IMR-90 (cell line): ENCODE measurements at regions not wholly inside any gene's neighbourhood (a gene's known extent, or its start where the extent isn't known, plus 50 kb on each side); places are given as distances from the start of the nearest gene placed in this dataset.

Source experiments
- ATAC-seq: fragments of 200-7000 bp; cut with Tn5 transposase; 2 replicates; pipeline ENCODE4 v1.9.1; 2020; ENCODE audit warnings: low read depth, mild to moderate bottlenecking, moderate library complexity
- BruUV-seq: library from RNA; stranded (reverse); fragments of 400-500 nt; replicated peaks from 2 replicates; lab custom pipeline; 2021; lab: Mats Ljungman, UMichigan
- CTCF ChIA-PET: fragments of 300-600 bp; formaldehyde crosslinking; extraction: SDS; loops from one replicate; lab custom pipeline; 2021; ENCODE audit warnings: antibody characterized with exemption; lab: Yijun Ruan, JAX
- POLR2A ChIA-PET: fragments of 300-600 bp; sonication (Branson Sonifier 250); formaldehyde crosslinking; loops from one replicate; lab custom pipeline; 2022; ENCODE audit warnings: antibody characterized with exemption; ENCODE audit not compliant: unreplicated experiment; lab: Charles Lee
- DNase-seq: peaks from one replicate; pipeline ENCODE4 v3.0.0; 2013
- H2AFZ ChIP-seq: replicated peaks from 2 replicates; pipeline ENCODE3; 2013; ENCODE audit warnings: low read length, mild to moderate bottlenecking; ENCODE audit not compliant: poor library complexity
- H2AK5ac ChIP-seq: 2 replicates; pipeline ENCODE4 v1.6.1; 2013; ENCODE audit warnings: low read depth, low read length, inconsistent platforms
- H2AK9ac ChIP-seq: replicated peaks from 2 replicates; pipeline ENCODE3; 2013; ENCODE audit warnings: mild to moderate bottlenecking, low read depth, low read length, moderate library complexity; ENCODE audit not compliant: poor library complexity
- H2BK120ac ChIP-seq: 2 replicates; pipeline ENCODE4 v1.6.1; 2013; ENCODE audit warnings: low read depth, low read length, inconsistent platforms
- H2BK15ac ChIP-seq: 3 replicates; pipeline ENCODE4 v1.6.1; 2013; ENCODE audit warnings: low read depth, low read length, inconsistent platforms
- H2BK20ac ChIP-seq: 2 replicates; pipeline ENCODE4 v1.6.1; 2013; ENCODE audit warnings: low read depth, mild to moderate bottlenecking, inconsistent platforms, low read length, moderate library complexity
- H2BK5ac ChIP-seq: 2 replicates; pipeline ENCODE4 v1.6.1; 2013; ENCODE audit warnings: mild to moderate bottlenecking, low read depth, low read length, inconsistent platforms; ENCODE audit not compliant: poor library complexity, severe bottlenecking
- H3K14ac ChIP-seq: replicated peaks from 2 replicates; pipeline ENCODE4 v1.6.1; 2013; ENCODE audit warnings: low read depth, low read length, inconsistent platforms
- H3K18ac ChIP-seq: 2 replicates; pipeline ENCODE4 v1.6.1; 2013; ENCODE audit warnings: low read depth, low read length, control low read depth
- H3K23ac ChIP-seq: 2 replicates; pipeline ENCODE4 v1.6.1; 2013; ENCODE audit warnings: low read depth, low read length, inconsistent platforms
- H3K27ac ChIP-seq: 2 replicates; pipeline ENCODE4 v1.5.1; 2013; ENCODE audit warnings: mild to moderate bottlenecking, control low read depth, low read length; ENCODE audit not compliant: insufficient read depth
- H3K27me3 ChIP-seq: 2 replicates; pipeline ENCODE4 v1.6.1; 2013; ENCODE audit warnings: low read length; ENCODE audit not compliant: control insufficient read depth, insufficient read depth
- H3K36me3 ChIP-seq: 2 replicates; pipeline ENCODE4 v1.6.1; 2013; ENCODE audit warnings: low read length, mixed read lengths; ENCODE audit not compliant: control insufficient read depth, insufficient read depth
- H3K4ac ChIP-seq: 2 replicates; pipeline ENCODE4 v1.6.1; 2013; ENCODE audit warnings: low read depth, low read length, inconsistent platforms
- H3K4me1 ChIP-seq: 2 replicates; pipeline ENCODE4 v1.6.1; 2013; ENCODE audit warnings: low read length, mixed read lengths; ENCODE audit not compliant: control insufficient read depth, insufficient read depth
- H3K4me2 ChIP-seq: 2 replicates; pipeline ENCODE4 v1.6.1; 2013; ENCODE audit warnings: low read depth, mild to moderate bottlenecking, control low read depth, low read length, moderate library complexity
- H3K4me3 ChIP-seq: 2 replicates; pipeline ENCODE4 v1.5.1; 2013; ENCODE audit warnings: low read depth, mild to moderate bottlenecking, control low read depth, low read length, moderate library complexity; ENCODE audit not compliant: insufficient read depth
- H3K56ac ChIP-seq: 2 replicates; pipeline ENCODE4 v1.6.1; 2013; ENCODE audit warnings: low read length, inconsistent platforms; ENCODE audit not compliant: insufficient read depth; ENCODE audit errors: extremely low read depth
- H3K79me1 ChIP-seq, 2 experiments: 2 replicates each; pipeline ENCODE4 v1.6.1; 2013; ENCODE audit warnings: low read length in 2 of 2, inconsistent platforms in 1 of 2, low read depth in 1 of 2
- H3K9ac ChIP-seq: 2 replicates; pipeline ENCODE4 v1.6.1; 2013; ENCODE audit warnings: low read depth, low read length, control low read depth
- H3K9me1 ChIP-seq: 2 replicates; pipeline ENCODE4 v1.6.1; 2013; ENCODE audit warnings: low read length, inconsistent platforms; ENCODE audit not compliant: insufficient read depth
- H3K9me3 ChIP-seq: 2 replicates; pipeline ENCODE4 v1.6.1; 2013; ENCODE audit warnings: low read length; ENCODE audit not compliant: control insufficient read depth, insufficient read depth
- H4K20me1 ChIP-seq: 2 replicates; pipeline ENCODE4 v1.6.1; 2013; ENCODE audit warnings: low read length, inconsistent platforms; ENCODE audit not compliant: insufficient read depth
- H4K5ac ChIP-seq: 2 replicates; pipeline ENCODE4 v1.6.1; 2013; ENCODE audit warnings: mild to moderate bottlenecking, low read depth, low read length, control low read depth
- H4K8ac ChIP-seq, 2 experiments: 2 replicates each; pipeline ENCODE4 v1.6.1; 2013; ENCODE audit warnings: low read depth in 2 of 2, low read length in 2 of 2, control low read depth in 1 of 2, inconsistent platforms in 1 of 2
- H4K91ac ChIP-seq: 2 replicates; pipeline ENCODE4 v1.6.1; 2013; ENCODE audit warnings: low read depth, low read length, inconsistent platforms; ENCODE audit not compliant: insufficient read depth
- CEBPB ChIP-seq: IDR thresholded peaks from 2 replicates; pipeline ENCODE4 v1.6.1; 2012; ENCODE audit warnings: low read depth, low read length, improper control_type of control experiment
- CHD1 ChIP-seq: IDR thresholded peaks from 2 replicates; pipeline ENCODE4 v1.6.1; 2012; ENCODE audit warnings: low read depth, low read length, improper control_type of control experiment
- FOS ChIP-seq: fragments of 150-350 bp; IDR thresholded peaks from 2 replicates; pipeline ENCODE4 v1.6.1; 2016; ENCODE audit warnings: low read depth, low read length
- MAFK ChIP-seq: IDR thresholded peaks from 2 replicates; pipeline ENCODE4 v1.6.1; 2012; ENCODE audit warnings: low read depth, low read length, improper control_type of control experiment
- MAZ ChIP-seq: IDR thresholded peaks from 2 replicates; pipeline ENCODE4 v1.6.1; 2012; ENCODE audit warnings: low read depth, mild to moderate bottlenecking, low read length, improper control_type of control experiment, moderate library complexity, borderline replicate concordance
- MXI1 ChIP-seq: IDR thresholded peaks from 2 replicates; pipeline ENCODE4 v1.6.1; 2012; ENCODE audit warnings: low read depth, mild to moderate bottlenecking, low read length, moderate library complexity, borderline replicate concordance
- NFE2L2 ChIP-seq: fragments of 150-350 bp; IDR thresholded peaks from 2 replicates; pipeline ENCODE4 v1.6.1; 2016; ENCODE audit warnings: low read depth, mild to moderate bottlenecking, low read length
- POLR2A ChIP-seq: IDR thresholded peaks from 2 replicates; pipeline ENCODE4 v1.6.1; 2012; ENCODE audit warnings: mild to moderate bottlenecking, low read depth, low read length
- RCOR1 ChIP-seq: IDR thresholded peaks from 2 replicates; pipeline ENCODE4 v1.6.1; 2012; ENCODE audit warnings: mild to moderate bottlenecking, low read length, improper control_type of control experiment; ENCODE audit not compliant: insufficient replicate concordance
- RFX5 ChIP-seq: IDR thresholded peaks from 2 replicates; pipeline ENCODE4 v1.8.0; 2012; ENCODE audit warnings: low read depth, mild to moderate bottlenecking, low read length, moderate library complexity
- WGBS, 2 experiments: methylation state at CpG; one replicate each; pipeline versions ENCODE4 v1.1.5 to v1.1.7; 2013; ENCODE audit warnings: missing lambda C conversion rate in 2 of 2; ENCODE audit not compliant: insufficient read length in 1 of 2; ENCODE audit errors: extremely low coverage in 2 of 2; 5-methylcytosine and 5-hydroxymethylcytosine counted together
- dilution Hi-C: fragments of 300-500 bp; cut with HindIII; formaldehyde crosslinking; loops from one replicate; pipeline ENCODE4 v1.14.3; 2018; ENCODE audit warnings: low sequenced_read_pairs; ENCODE audit not compliant: unreplicated experiment
- in situ Hi-C: fragments of 300-500 bp; cut with MboI; formaldehyde crosslinking; loops from 3 replicates; pipeline ENCODE4 v1.14.3; 2019; ENCODE audit warnings: low sequenced_read_pairs, inconsistent platforms, mixed read lengths
- intact Hi-C: fragments of 100-400 bp; cut with micrococcal nuclease; formaldehyde crosslinking; loops from 2 replicates; pipeline ENCODE4 v1.10.0; 2022
- TF ChIP-seq, protein P1 (sequence below): fragments of 150-350 bp; IDR thresholded peaks from 2 replicates; pipeline ENCODE4 v1.6.1; 2017; ENCODE audit warnings: mild to moderate bottlenecking, antibody characterized with exemption, low read length, low read depth
- TF ChIP-seq, protein P2 (sequence below): conservative IDR thresholded peaks from 2 replicates; pipeline ENCODE4 v1.5.1; 2012; ENCODE audit warnings: mild to moderate bottlenecking, low read depth, low read length, improper control_type of control experiment

DNA sequence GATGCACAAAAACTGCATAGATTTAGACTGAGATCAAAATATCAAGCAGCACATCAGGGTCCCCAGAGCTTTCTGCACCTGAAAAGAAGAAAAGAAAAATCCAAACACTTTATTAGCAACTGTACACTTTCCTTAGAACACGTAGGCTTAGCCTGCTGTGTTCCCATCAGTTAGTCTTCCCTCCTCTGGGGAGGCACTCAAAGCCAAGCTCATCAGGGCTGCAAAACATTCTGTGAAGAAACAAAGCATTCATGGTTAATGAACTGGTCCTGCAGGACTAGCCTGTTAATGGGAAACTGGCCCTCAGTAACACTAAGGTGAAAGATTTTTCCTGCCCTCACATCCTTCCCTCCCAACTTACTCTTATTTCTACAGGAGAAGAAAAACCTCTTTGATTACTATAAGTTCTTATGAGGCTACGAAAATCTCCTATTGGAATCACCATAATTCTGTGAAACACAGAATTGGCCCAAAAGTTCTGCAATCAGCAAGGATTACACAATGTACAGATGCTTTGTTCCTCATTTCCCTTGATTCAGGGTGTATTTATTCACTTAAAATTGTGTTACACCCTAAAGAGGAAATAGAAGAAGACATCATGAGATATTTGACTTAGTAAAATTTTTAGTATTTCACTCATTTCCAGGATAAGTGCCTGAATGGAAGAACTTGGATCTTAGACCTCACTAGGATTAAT, 901.0 kb upstream of the MAP3K7 start:
- CTCF ChIA-PET: no interaction called here
- H3K4me3 ChIP-seq: no peak overlapping the region
- H3K4me2 ChIP-seq: no peak overlapping the region
- no peak overlapping the region for H2BK20ac ChIP-seq
- no peaks in the 10 kb centered on the region for H4K20me1 ChIP-seq
- TF ChIP-seq MAFK (no peak), RFX5 (no peak), POLR2A (no peak), CEBPB (no peak), MAZ (no peak), NFE2L2 (no peak), RCOR1 (no peak), FOS (no peak), CHD1 (no peak), MXI1 (no peak)
- TF ChIP-seq, protein P1, sequence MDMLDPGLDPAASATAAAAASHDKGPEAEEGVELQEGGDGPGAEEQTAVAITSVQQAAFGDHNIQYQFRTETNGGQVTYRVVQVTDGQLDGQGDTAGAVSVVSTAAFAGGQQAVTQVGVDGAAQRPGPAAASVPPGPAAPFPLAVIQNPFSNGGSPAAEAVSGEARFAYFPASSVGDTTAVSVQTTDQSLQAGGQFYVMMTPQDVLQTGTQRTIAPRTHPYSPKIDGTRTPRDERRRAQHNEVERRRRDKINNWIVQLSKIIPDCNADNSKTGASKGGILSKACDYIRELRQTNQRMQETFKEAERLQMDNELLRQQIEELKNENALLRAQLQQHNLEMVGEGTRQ: no peak
- TF ChIP-seq, protein P2, sequence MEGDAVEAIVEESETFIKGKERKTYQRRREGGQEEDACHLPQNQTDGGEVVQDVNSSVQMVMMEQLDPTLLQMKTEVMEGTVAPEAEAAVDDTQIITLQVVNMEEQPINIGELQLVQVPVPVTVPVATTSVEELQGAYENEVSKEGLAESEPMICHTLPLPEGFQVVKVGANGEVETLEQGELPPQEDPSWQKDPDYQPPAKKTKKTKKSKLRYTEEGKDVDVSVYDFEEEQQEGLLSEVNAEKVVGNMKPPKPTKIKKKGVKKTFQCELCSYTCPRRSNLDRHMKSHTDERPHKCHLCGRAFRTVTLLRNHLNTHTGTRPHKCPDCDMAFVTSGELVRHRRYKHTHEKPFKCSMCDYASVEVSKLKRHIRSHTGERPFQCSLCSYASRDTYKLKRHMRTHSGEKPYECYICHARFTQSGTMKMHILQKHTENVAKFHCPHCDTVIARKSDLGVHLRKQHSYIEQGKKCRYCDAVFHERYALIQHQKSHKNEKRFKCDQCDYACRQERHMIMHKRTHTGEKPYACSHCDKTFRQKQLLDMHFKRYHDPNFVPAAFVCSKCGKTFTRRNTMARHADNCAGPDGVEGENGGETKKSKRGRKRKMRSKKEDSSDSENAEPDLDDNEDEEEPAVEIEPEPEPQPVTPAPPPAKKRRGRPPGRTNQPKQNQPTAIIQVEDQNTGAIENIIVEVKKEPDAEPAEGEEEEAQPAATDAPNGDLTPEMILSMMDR: no peak
- POLR2A ChIA-PET: no interaction called here
- H3K23ac ChIP-seq: no peak overlapping the region
- H3K14ac ChIP-seq: no peak overlapping the region
- no peak overlapping the region for H3K27ac ChIP-seq
- no peak overlapping the region for H2BK15ac ChIP-seq
- intact Hi-C loops: no loop called here
- H3K9me3 ChIP-seq: no peaks in the 10 kb centered on the region
- dilution Hi-C loops: no loop called here
- H3K56ac ChIP-seq: no peak overlapping the region
- no peak overlapping the region for H2AK9ac ChIP-seq
- no peak overlapping the region for H3K9ac ChIP-seq
- H3K36me3 ChIP-seq: no peaks in the 10 kb centered on the region
- H2BK120ac ChIP-seq: no peak overlapping the region
- no peak overlapping the region for H3K4ac ChIP-seq
- no peaks in the 10 kb centered on the region for H3K9me1 ChIP-seq
- no peak overlapping the region for H4K8ac ChIP-seq
- H2AK5ac ChIP-seq: no peak overlapping the region
- WGBS, 2 experiments: no CpG with 5 or more reads among the region's 2 CpGs
- H4K5ac ChIP-seq: no peak overlapping the region
- in situ Hi-C loops: no loop called here
- DNase-seq (no peak), ATAC-seq (no peak)
- no peak overlapping the region for H3K18ac ChIP-seq
- no peak overlapping the region for H4K91ac ChIP-seq
- H3K4me1 ChIP-seq: no peaks in the 10 kb centered on the region
- no peak overlapping the region for H2BK5ac ChIP-seq
- H3K79me1 ChIP-seq: no peaks in the 10 kb centered on the region
- no peaks in the 10 kb centered on the region for H3K27me3 ChIP-seq
- H2AFZ ChIP-seq: no peak overlapping the region
- no TSS peak for BruUV-seq
